Ammon's horn (tissue), 1 donor: ENCODE measurements at regions not wholly inside any gene's neighbourhood (a gene's known extent, or its start where the extent isn't known, plus 50 kb on each side); places are given as distances from the start of the nearest gene placed in this dataset.
A peak's percentile ranks its signal among the peaks of the same experiment; 100 is the strongest.
"Not testable (repeated sequence)": the region's sequence is repeated elsewhere in the genome, so short reads cannot be mapped to it uniquely, and the experiment has no call there.

Source experiments
- DNase-seq: peaks from one replicate; pipeline ENCODE4 v3.0.0-alpha.2; 2016; ENCODE audit warnings: low spot score

GRCh38 chr1:200496937-200497336 lies 87.1 kb upstream of the ZNF281 start:
- no peak for DNase-seq

- no peak for DNase-seq
Observed at GRCh38 chr1:200495901-200496300, 86.1 kb upstream of the ZNF281 start.

- DNase-seq, result no peak
Observed at GRCh38 chr1:200493344-200493743, 83.5 kb upstream of the ZNF281 start.

- no peak for DNase-seq
Observed at GRCh38 chr1:200491103-200491502, 81.3 kb upstream of the ZNF281 start.

GRCh38 chr1:200490183-200490582 lies 80.3 kb upstream of the ZNF281 start:
- DNase-seq, result no peak

GRCh38 chr1:200488375-200489165 lies 78.7 kb upstream of the ZNF281 start:
- peak; percentile 82 for DNase-seq

GRCh38 chr1:200487650-200488049 lies 77.8 kb upstream of the ZNF281 start:
- no peak for DNase-seq

- DNase-seq, result no peak
Observed at GRCh38 chr1:200486634-200487033, 76.8 kb upstream of the ZNF281 start.

GRCh38 chr1:200484438-200484946 lies 74.7 kb upstream of the ZNF281 start:
- DNase-seq, result not testable (repeated sequence)

- no peak for DNase-seq
Observed at GRCh38 chr1:200483491-200484143, 73.8 kb upstream of the ZNF281 start.

GRCh38 chr1:200480964-200481363 lies 71.1 kb upstream of the ZNF281 start:
- DNase-seq, result no peak

GRCh38 chr1:200479816-200480215 lies 70.0 kb upstream of the ZNF281 start:
- no peak for DNase-seq

- DNase-seq, result no peak
Observed at GRCh38 chr1:200478945-200479558, 69.2 kb upstream of the ZNF281 start.

- no peak for DNase-seq
Observed at GRCh38 chr1:200478239-200478623, 68.4 kb upstream of the ZNF281 start.

GRCh38 chr1:200474633-200475032 lies 64.8 kb upstream of the ZNF281 start:
- DNase-seq, result no peak

GRCh38 chr1:200473698-200474371 lies 64.0 kb upstream of the ZNF281 start:
- DNase-seq, result no peak

GRCh38 chr1:200471739-200472138 lies 61.9 kb upstream of the ZNF281 start:
- no peak for DNase-seq

- no peak for DNase-seq
Observed at GRCh38 chr1:200468264-200469001, 58.6 kb upstream of the ZNF281 start.

GRCh38 chr1:200464784-200465400 lies 55.1 kb upstream of the ZNF281 start:
- DNase-seq, result no peak
